Suppressor macrophage (primary cell): ENCODE measurements at regions not wholly inside any gene's neighbourhood (a gene's known extent, or its start where the extent isn't known, plus 50 kb on each side); places are given as distances from the start of the nearest gene placed in this dataset.
"Not testable (repeated sequence)": the region's sequence is repeated elsewhere in the genome, so short reads cannot be mapped to it uniquely, and the experiment has no call there.

ENCODE experiments used
- DNase-seq, 4 experiments: peaks; one replicate each; pipeline ENCODE4 v3.0.0-alpha.2; 2020 to 2022

DNA sequence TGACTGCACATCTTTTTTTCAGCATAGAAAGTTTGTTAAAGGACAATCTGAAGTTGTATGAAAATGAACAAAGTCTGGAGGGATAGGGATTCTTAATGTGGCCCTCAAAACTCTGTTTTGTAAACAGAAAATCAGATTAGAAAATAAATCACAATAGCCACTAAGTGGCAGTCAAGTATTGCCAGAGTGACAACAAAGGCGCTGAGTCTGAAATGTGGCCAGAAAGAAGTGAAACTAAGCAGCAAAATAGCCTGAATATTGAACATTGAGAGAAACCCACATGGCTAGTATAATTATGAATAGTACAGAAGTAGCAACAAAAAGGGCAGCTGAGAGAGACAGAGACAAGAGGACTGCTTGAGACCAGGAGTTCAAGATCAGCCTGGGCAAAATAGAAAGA, 81.1 kb upstream of the CT45A1 start:
- DNase-seq: peak in 3 of 4 experiments; percentile 9 to 30 (median 22)

DNA sequence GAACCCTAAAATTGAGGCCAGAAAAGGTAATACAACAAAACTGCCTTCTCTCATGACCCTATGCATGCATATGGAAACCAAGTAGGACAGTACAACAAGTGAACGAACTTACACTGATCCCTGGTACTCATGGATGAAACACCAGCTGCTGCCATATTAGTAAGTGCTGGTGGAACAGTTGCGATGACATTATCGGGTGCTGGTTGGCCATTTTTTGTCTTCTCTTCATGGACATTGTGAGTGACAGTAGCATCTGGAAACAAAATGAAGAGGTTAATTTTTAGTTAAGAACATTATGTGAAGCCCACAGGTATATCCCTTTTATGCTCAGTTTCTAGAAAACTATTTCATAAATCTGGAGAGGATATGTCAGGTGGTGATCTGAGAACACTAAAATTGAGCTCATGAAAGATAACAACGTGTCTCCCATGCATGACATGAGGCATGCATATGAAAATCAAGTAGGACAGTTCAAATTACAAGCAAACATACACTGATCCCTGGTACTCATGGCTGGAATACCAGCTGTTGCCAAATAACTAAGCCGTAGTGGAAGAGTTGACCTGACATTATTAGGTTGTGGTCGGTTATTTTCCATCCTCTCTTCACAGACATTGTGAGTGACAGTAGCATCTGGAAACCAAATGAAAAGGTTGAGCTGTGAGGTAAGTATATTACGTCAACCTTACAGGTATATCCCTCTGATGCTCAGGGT, 74.2 kb upstream of the CT45A1 start:
- no peak for DNase-seq

DNA sequence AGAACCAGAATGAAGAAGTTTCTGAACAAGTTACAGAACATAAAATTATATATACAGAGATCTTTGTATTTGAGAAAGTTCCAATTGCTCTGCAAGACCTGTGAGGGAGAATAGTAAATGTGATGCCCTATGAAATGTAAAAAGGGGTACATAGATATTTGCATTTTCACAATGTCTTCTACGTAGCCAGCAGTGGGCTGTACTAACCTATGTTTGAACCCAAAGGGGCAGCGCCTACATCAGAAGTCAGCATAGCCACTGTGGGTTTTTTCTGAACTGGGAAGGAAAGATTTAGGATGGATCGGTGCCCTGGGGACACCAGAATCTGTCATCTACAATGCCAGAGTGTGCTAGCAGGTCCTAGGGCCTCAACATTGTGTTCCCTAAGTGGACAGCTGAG, 69.5 kb upstream of the CT45A1 start:
- DNase-seq: no peak

DNA sequence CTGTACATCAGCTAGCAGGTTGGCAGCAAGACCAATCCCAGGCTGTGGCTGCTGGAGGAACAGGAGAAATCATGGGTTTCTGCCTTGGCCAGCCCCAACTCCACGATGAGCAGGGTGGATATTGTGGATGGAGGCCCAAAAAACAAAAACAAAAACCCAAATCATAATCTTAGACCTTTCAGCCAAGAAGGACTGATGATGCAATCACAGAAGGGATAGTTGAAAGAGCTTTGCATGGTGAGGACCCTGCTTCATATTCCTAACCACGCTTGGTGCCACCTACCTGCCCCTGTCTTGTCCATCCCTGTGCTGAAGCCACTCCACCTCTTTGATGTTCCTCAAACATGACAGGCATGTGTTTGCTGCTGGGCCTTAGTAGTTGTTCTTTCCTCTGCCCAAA, 68.8 kb upstream of the CT45A1 start:
- no peak for DNase-seq

DNA sequence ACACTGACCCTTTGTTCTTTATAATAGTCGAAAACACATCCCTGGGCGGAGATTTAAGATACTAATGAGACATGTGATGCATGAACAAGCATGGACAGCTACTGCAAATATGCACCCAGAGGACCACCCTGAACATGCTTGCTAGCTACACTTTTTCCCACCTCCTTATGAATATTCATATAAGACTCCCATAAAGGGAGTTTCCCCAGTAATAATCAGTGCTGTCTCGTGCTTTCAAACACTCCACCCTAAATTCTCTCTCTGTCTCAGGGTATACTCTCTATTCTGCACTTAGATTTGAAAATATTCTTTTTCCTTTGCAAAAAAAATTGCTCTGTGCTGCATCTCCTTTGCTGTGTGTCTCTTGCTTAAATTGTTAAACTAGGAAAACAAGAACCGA, 64.4 kb upstream of the CT45A1 start:
- no peak for DNase-seq

DNA sequence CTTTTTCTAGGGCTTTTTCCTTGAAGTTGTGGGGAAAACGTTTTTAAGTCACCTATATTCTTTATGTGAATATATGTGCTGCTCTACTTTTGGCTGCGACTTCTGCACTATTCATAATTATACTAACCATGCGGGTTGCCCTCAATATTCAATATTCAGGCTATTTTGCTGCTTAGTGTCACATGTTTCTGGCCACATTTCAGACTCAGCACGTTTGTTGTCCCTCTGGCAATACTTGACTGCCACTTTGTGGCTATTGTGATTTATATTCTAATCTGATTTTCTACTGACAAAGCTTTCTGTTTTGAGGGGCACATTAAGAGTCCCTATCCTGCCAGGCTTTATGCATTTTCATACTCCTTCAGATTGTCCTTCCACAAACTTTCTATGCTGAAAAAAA, 63.9 kb upstream of the CT45A1 start:
- DNase-seq: no peak

DNA sequence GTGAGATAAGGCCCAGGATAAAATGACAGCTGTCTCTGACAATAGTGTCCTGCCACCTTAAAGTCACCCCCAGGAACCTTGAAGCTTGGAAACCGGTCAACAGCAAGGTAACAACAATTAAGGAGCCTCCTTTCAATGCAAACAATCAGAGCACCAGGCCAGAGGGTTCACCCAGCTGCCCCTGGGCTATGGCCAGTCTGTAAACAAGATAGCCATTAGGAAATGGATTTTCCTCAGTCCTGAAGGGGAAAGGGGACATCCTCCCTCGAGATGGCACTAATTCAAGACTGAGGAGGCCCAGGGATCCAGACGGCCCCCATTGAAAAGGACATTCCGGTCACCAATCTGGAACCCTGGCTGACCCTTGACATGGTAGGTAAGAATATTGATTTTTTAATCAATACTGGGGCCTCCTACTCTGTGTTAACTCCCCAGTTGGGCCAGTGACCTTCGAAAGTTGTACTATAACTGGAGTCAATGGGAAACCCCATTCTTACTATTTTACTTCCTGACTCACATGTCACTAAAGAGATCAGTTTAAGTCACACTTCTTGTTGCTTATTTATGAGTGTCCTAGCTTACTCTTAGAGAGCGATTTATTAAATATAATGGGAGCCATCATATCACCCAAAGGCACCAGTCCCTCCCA, 61.7 kb upstream of the CT45A1 start:
- no peak for DNase-seq

DNA sequence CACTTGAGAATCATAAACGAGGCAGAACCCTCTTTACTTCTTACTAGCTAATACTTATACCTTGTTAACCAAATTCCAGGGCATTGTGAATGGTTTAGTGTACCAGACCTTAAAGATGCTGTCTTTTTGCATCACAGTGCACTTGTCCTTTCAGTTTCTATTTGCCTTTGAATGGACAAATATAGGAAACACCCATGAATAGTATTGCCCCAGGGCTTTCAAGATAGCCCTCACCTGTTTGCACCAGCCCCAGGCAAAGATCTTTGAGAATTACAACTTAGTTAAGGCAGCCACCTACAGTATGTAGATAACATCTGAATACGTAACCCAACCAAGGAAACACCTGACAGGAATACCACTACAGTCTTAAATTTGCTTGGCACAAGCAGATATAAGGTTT, 60.8 kb upstream of the CT45A1 start:
- no peak for DNase-seq

DNA sequence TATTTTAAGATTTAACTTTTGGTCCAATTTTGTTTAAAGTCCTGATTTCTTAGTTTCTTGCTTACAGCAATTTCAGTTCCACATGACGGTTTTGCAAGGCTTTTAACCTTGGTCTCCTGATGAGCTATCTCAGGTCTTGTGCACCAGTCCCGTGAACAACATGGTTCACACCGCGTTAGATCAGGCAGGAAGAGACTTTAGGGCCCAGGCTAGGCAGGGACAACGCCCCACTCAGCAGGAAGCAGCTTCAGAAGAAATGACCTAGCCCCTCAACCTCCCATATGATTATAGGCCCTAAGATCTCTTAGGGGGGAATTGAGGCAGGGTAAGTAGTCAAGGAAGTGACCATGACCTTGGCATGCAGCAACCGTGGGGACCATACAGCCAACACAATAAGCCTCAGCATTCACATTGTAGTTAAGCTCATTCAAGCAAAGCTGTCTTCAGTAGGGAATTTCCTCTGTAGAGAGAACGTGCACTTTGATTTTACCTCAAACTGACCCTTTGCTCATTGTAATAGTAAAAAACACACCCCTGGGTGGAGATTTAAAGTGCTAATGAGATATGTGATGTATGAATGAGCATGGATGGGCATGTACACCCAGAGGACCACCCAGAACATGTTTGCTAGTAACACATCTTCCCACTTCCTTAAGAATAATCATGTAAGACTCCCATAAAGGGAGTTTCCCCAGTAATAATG, 55.3 kb upstream of the CT45A1 start:
- not testable (repeated sequence) for DNase-seq
